ENCODE measurements at regions not wholly inside any gene's neighbourhood (a gene's known extent, or its start where the extent isn't known, plus 50 kb on each side); places are given as distances from the start of the nearest gene placed in this dataset.
A peak's percentile ranks its signal among the peaks of the same experiment; 100 is the strongest.

- Histone ChIP-seq H3K4me1 (no peaks in the 10 kb centered on the region), H3K36me3 (no peaks in the 10 kb centered on the region), H3K4me3 (no peak overlapping the region), H3K9me3 (peaks cover 0 to 6% of the 10 kb centered on the region in 2 donors), H3K27me3 (no peaks in the 10 kb centered on the region), H3K27ac (no peak overlapping the region)
- no peak for TF ChIP-seq EP300 (IDR thresholded peaks at IDR 0.05; ENCODE audit: low read depth)
- TF ChIP-seq POLR2AphosphoS5 (IDR thresholded peaks at IDR 0.05) = no peak
- no peak for TF ChIP-seq CTCF (IDR thresholded peaks at IDR 0.05)
- TF ChIP-seq POLR2A (IDR thresholded peaks at IDR 0.05) = no peak
- WGBS, 2 donors (ENCODE audit: low coverage in 1 of 2) = 82 to 92% methylated on average over 3 of the region's 3 CpGs
- DNase-seq = no peak
- intact Hi-C loops (cut with DNase I; ENCODE audit: low total_unique reads) (no loop called here), in situ Hi-C loops (cut with MboI; ENCODE audit: low pct_ligation_motif_present in 1 of 4, low pct_unique_long_range_greater_than_20kb in 1 of 4, low sequenced_read_pairs in 3 of 4) (loop anchor here in 3 of 4 donors (25.0 kb wide), 2 partner anchors 552 to 577 kb away; no protein-coding TSS in a partner anchor)
Measured at GRCh38 chr1:213560226-213560625, 427.5 kb upstream of the PROX1 start.

DNA sequence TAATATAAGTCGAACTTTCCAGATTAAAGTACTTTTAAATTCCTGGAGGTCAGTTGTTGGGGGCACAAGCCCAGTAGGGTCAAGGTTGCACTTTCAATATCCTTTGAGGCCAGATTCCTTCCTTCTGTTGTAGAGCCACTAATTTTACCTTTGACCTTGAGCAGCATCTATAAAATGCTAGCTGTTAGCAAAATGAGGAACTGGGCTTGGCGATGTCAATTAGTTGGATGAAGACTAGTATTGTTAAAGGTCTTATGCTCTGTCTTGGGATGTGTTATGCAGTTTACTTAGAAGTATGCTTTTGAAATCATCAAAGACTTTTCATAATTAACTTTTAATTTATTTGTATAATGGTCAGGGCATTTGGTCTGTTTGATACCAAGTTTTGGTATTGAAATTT lies 425.9 kb upstream of the PROX1 start:
- H3K4me1 ChIP-seq = no peaks in the 10 kb centered on the region
- TF ChIP-seq POLR2A (IDR thresholded peaks at IDR 0.05) (no peak), CTCF (IDR thresholded peaks at IDR 0.05) (no peak), EP300 (IDR thresholded peaks at IDR 0.05; ENCODE audit: low read depth) (no peak), POLR2AphosphoS5 (IDR thresholded peaks at IDR 0.05) (no peak)
- H3K4me3 ChIP-seq = no peak overlapping the region
- no peak for DNase-seq
- in situ Hi-C loops (cut with MboI; ENCODE audit: low pct_ligation_motif_present in 1 of 4, low pct_unique_long_range_greater_than_20kb in 1 of 4, low sequenced_read_pairs in 3 of 4) = loop anchor here in 3 of 4 donors (25.0 kb wide), 2 partner anchors 550 to 575 kb away; no protein-coding TSS in a partner anchor
- intact Hi-C loops (cut with DNase I; ENCODE audit: low total_unique reads) = no loop called here
- 81 to 83% methylated on average over 2 of the region's 2 CpGs for WGBS, 2 donors (ENCODE audit: low coverage in 1 of 2)
- no peaks in the 10 kb centered on the region for H3K27me3 ChIP-seq
- H3K36me3 ChIP-seq = no peaks in the 10 kb centered on the region
- peaks cover 0 to 6% of the 10 kb centered on the region in 2 donors for H3K9me3 ChIP-seq
- H3K27ac ChIP-seq = no peak overlapping the region

DNA sequence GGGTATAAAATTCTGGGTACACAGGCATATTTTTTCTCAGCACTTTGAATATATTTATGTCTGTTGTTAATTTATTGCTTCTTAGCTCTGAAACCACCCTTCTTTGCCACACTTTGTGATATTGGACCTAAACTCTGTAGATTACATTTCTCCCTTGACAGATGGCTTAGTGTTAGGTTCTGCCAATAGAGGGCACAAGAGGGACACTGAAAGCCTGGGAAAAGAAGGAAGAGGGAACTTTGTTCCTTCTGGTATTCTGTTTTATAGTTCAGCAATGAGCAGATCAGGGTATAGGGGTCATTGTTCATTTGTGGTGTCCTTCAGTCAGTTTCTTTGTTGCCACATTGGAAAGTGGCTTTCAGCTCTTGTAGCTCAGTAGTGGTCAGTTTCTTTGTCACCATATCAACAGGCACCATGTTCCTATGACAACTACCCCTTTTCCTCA lies 423.5 kb upstream of the PROX1 start:
- in situ Hi-C loops (cut with MboI; ENCODE audit: low pct_ligation_motif_present in 1 of 4, low pct_unique_long_range_greater_than_20kb in 1 of 4, low sequenced_read_pairs in 3 of 4) = loop anchor here in 3 of 4 donors (25.0 kb wide), 2 partner anchors 548 to 573 kb away; no protein-coding TSS in a partner anchor
- peak; percentile 24 to 73 (median 59) for TF ChIP-seq CTCF (IDR thresholded peaks at IDR 0.05)
- no peak for TF ChIP-seq EP300 (IDR thresholded peaks at IDR 0.05; ENCODE audit: low read depth)
- TF ChIP-seq POLR2AphosphoS5 (IDR thresholded peaks at IDR 0.05) = no peak
- intact Hi-C loops (cut with DNase I; ENCODE audit: low total_unique reads) = no loop called here
- peak; percentile 19 for DNase-seq
- no peak overlapping the region for H3K27ac ChIP-seq
- no peaks in the 10 kb centered on the region for H3K4me1 ChIP-seq
- H3K9me3 ChIP-seq = peaks cover 0 to 6% of the 10 kb centered on the region in 2 donors
- H3K36me3 ChIP-seq = no peaks in the 10 kb centered on the region
- H3K27me3 ChIP-seq = no peaks in the 10 kb centered on the region
- no peak overlapping the region for H3K4me3 ChIP-seq

- H3K36me3 ChIP-seq = no peaks in the 10 kb centered on the region
- TF ChIP-seq CTCF (IDR thresholded peaks at IDR 0.05) = no peak
- WGBS, 2 donors (ENCODE audit: low coverage in 1 of 2) = 0 to 43% methylated on average over 1 to 4 of the region's 4 CpGs
- no peak overlapping the region for H3K4me3 ChIP-seq
- in situ Hi-C loops (cut with MboI; ENCODE audit: low pct_ligation_motif_present in 1 of 4, low pct_unique_long_range_greater_than_20kb in 1 of 4, low sequenced_read_pairs in 3 of 4) (loop anchor here in 3 of 4 donors (25.0 kb wide), 2 partner anchors 543 to 568 kb away; no protein-coding TSS in a partner anchor), intact Hi-C loops (cut with DNase I; ENCODE audit: low total_unique reads) (no loop called here)
- peak overlapping the region in 1 of 4 donors; percentile 32 for H3K27ac ChIP-seq
- H3K9me3 ChIP-seq = no peaks in the 10 kb centered on the region
- H3K27me3 ChIP-seq = no peaks in the 10 kb centered on the region
- peaks cover 0 to 8% (median 4%) of the 10 kb centered on the region in 4 donors for H3K4me1 ChIP-seq
- DNase-seq = no peak
Measured at GRCh38 chr1:213568929-213569815, 418.6 kb upstream of the PROX1 start.
